ENCODE measurements at regions not wholly inside any gene's neighbourhood (a gene's known extent, or its start where the extent isn't known, plus 50 kb on each side); places are given as distances from the start of the nearest gene placed in this dataset.

GRCh38 chr16:79348521-79349306 is 251.8 kb downstream of the MAF start:
- Histone ChIP-seq H3K9me3 (no peaks in the 10 kb centered on the region), H3K4me3 (no peak overlapping the region), H3K27me3 (no peaks in the 10 kb centered on the region), H3K27ac (no peak overlapping the region), H3K4me1 (no peaks in the 10 kb centered on the region), H3K36me3 (replicated peaks in 1 of 2; ENCODE audit: insufficient read depth in 1 of 2, low read depth in 2 of 2) (no peaks in the 10 kb centered on the region)
- intact Hi-C loops (cut with DNase I) = no loop called here
- 79 to 82% methylated on average over 10 to 11 of the region's 11 CpGs for WGBS, 2 donors
- no peak for ATAC-seq
- no peak for DNase-seq
- TF ChIP-seq CTCF (IDR thresholded peaks at IDR 0.05) (no peak), POLR2A (IDR thresholded peaks at IDR 0.05) (no peak)

- Histone ChIP-seq H3K36me3 (replicated peaks in 1 of 2; ENCODE audit: insufficient read depth in 1 of 2, low read depth in 2 of 2) (no peaks in the 10 kb centered on the region), H3K27ac (no peak overlapping the region), H3K27me3 (no peaks in the 10 kb centered on the region), H3K9me3 (no peaks in the 10 kb centered on the region), H3K4me1 (no peaks in the 10 kb centered on the region), H3K4me3 (no peak overlapping the region)
- TF ChIP-seq POLR2A (IDR thresholded peaks at IDR 0.05) = no peak
- 48 to 52% methylated on average over 10 to 19 of the region's 19 CpGs for WGBS, 2 donors
- no peak for DNase-seq
- intact Hi-C loops (cut with DNase I) = no loop called here
- no peak for ATAC-seq
Measured at GRCh38 chr16:79347277-79347676, 253.3 kb downstream of the MAF start.

- Histone ChIP-seq H3K4me3 (no peak overlapping the region), H3K27me3 (no peaks in the 10 kb centered on the region), H3K27ac (no peak overlapping the region), H3K4me1 (no peaks in the 10 kb centered on the region), H3K9me3 (no peaks in the 10 kb centered on the region), H3K36me3 (replicated peaks in 1 of 2; ENCODE audit: insufficient read depth in 1 of 2, low read depth in 2 of 2) (no peaks in the 10 kb centered on the region)
- DNase-seq = no peak
- intact Hi-C loops (cut with DNase I) = no loop called here
- WGBS, 2 donors = 30 to 37% methylated on average over 7 of the region's 7 CpGs
- TF ChIP-seq CTCF (IDR thresholded peaks at IDR 0.05) (no peak), POLR2A (IDR thresholded peaks at IDR 0.05) (no peak)
- no peak for ATAC-seq
Measured at GRCh38 chr16:79339863-79340262, 260.7 kb downstream of the MAF start.

- intact Hi-C loops (cut with DNase I) = no loop called here
- ATAC-seq = no peak
- Histone ChIP-seq H3K27me3 (no peaks in the 10 kb centered on the region), H3K4me3 (no peak overlapping the region), H3K36me3 (replicated peaks in 1 of 2; ENCODE audit: insufficient read depth in 1 of 2, low read depth in 2 of 2) (no peaks in the 10 kb centered on the region), H3K9me3 (no peaks in the 10 kb centered on the region), H3K4me1 (no peaks in the 10 kb centered on the region), H3K27ac (no peak overlapping the region)
- 71 to 75% methylated on average over 7 of the region's 7 CpGs for WGBS, 2 donors
- TF ChIP-seq POLR2A (IDR thresholded peaks at IDR 0.05) = no peak
- TF ChIP-seq CTCF (IDR thresholded peaks at IDR 0.05) = no peak
- no peak for DNase-seq
Measured at GRCh38 chr16:79337906-79338305, 262.6 kb downstream of the MAF start.

- WGBS, 2 donors = 65 to 71% methylated on average over 6 of the region's 6 CpGs
- ATAC-seq (no peak), DNase-seq (no peak)
- intact Hi-C loops (cut with DNase I) = no loop called here
- no peak overlapping the region for H3K4me3 ChIP-seq
- no peaks in the 10 kb centered on the region for H3K36me3 ChIP-seq (replicated peaks in 1 of 2; ENCODE audit: insufficient read depth in 1 of 2, low read depth in 2 of 2)
- no peaks in the 10 kb centered on the region for H3K4me1 ChIP-seq
- TF ChIP-seq POLR2A (IDR thresholded peaks at IDR 0.05) (no peak), CTCF (IDR thresholded peaks at IDR 0.05) (no peak)
- H3K27ac ChIP-seq = no peak overlapping the region
- no peaks in the 10 kb centered on the region for H3K9me3 ChIP-seq
- no peaks in the 10 kb centered on the region for H3K27me3 ChIP-seq
Measured at GRCh38 chr16:79336437-79337229, 263.9 kb downstream of the MAF start.

All from body of pancreas (tissue), 4 donors.